RWPE1 (cell line): ENCODE measurements at regions not wholly inside any gene's neighbourhood (a gene's known extent, or its start where the extent isn't known, plus 50 kb on each side); places are given as distances from the start of the nearest gene placed in this dataset.

ENCODE experiments used
- CTCF ChIA-PET: fragments of 350-600 bp; sonication (Branson Sonifier 250); formaldehyde crosslinking; extraction: SDS; loops from one replicate; lab custom pipeline; 2021; lab: Yijun Ruan, JAX
- POLR2A ChIA-PET: fragments of 400-600 bp; formaldehyde crosslinking; extraction: SDS; loops from one replicate; lab custom pipeline; 2020; ENCODE audit warnings: antibody characterized with exemption; ENCODE audit not compliant: low non-redundant PET; lab: Yijun Ruan, JAX
- DNase-seq: peaks from one replicate; pipeline ENCODE4 v3.0.0; 2012; ENCODE audit warnings: low spot score
- H3K27ac ChIP-seq: fragments of 450-650 bp; 2 replicates; pipeline ENCODE4 v1.5.1; 2017
- TF ChIP-seq, protein P1 (sequence below): fragments of 450-650 bp; conservative IDR thresholded peaks from 2 replicates; pipeline ENCODE4 v1.5.1; 2017; ENCODE audit warnings: low read depth, mild to moderate bottlenecking

DNA sequence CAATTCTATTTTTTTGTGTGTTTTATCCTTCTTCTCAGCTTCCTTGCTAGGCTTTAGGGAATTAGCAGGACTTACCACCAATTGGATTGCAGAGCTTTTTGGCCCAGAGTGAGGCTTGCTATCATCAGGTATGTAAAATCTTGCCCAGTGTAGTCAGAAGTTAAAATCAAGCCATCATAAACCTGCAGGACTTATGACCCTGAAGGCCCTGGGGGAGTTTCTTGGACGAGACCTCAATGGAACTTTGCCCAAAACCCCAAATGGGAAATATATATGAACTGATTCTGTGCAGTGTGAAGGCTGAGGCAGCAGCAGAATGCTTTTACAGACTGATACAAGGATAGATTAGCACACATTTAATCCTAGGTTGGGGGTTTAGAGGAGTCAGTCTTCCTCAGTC, 287.0 kb downstream of the SH3GL2 start:
- H3K27ac ChIP-seq = no peak overlapping the region
- POLR2A ChIA-PET = no interaction called here
- no peak for DNase-seq
- CTCF ChIA-PET = no interaction called here
- TF ChIP-seq, protein P1, sequence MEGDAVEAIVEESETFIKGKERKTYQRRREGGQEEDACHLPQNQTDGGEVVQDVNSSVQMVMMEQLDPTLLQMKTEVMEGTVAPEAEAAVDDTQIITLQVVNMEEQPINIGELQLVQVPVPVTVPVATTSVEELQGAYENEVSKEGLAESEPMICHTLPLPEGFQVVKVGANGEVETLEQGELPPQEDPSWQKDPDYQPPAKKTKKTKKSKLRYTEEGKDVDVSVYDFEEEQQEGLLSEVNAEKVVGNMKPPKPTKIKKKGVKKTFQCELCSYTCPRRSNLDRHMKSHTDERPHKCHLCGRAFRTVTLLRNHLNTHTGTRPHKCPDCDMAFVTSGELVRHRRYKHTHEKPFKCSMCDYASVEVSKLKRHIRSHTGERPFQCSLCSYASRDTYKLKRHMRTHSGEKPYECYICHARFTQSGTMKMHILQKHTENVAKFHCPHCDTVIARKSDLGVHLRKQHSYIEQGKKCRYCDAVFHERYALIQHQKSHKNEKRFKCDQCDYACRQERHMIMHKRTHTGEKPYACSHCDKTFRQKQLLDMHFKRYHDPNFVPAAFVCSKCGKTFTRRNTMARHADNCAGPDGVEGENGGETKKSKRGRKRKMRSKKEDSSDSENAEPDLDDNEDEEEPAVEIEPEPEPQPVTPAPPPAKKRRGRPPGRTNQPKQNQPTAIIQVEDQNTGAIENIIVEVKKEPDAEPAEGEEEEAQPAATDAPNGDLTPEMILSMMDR = no peak

GRCh38 chr9:17870722-17871121, 291.9 kb downstream of the SH3GL2 start:
- ChIA-PET CTCF (no interaction called here), POLR2A (no interaction called here)
- no peak overlapping the region for H3K27ac ChIP-seq
- TF ChIP-seq, protein P1 = no peak
- DNase-seq = no peak

DNA sequence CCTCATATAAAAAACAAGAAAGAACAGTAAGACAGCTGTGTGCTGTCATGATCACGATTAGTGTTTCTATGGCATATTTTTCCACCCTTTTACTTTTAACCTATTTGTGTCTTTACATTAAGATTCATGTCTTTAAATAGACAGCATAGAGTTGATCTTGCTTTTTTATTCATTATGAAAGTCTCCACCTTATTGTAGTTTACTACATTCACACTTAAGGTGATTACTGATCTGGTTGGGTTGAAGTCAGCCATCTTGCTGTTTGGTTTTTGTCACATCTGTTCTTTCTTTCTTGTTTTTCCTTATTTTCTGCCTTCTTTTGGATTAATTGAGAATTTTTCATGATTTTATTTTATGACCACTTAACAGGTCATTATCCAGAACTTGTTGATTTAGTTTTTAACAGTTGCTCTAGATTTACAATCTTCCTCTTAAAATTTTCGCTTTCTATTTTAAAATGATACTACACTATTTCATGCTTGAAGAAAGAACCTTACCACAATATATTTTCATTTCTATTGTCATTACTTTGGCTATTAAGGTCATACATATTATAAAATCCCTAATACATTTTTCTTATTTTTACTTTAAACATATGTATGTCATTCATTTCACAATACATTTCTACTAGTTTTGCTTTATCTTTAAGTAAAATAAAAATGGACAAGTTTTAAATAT, 292.5 kb downstream of the SH3GL2 start:
- ChIA-PET POLR2A (no interaction called here), CTCF (no interaction called here)
- H3K27ac ChIP-seq = no peak overlapping the region
- TF ChIP-seq, protein P1 = no peak
- no peak for DNase-seq

GRCh38 chr9:17875886-17876285, 297.0 kb downstream of the SH3GL2 start:
- no peak overlapping the region for H3K27ac ChIP-seq
- ChIA-PET CTCF (interaction anchor here (0.7 kb wide), 1 partner anchor 12 kb away, joined by 3 read pairs; no protein-coding TSS in a partner anchor), POLR2A (no interaction called here)
- TF ChIP-seq, protein P1 = no peak
- DNase-seq = no peak

DNA sequence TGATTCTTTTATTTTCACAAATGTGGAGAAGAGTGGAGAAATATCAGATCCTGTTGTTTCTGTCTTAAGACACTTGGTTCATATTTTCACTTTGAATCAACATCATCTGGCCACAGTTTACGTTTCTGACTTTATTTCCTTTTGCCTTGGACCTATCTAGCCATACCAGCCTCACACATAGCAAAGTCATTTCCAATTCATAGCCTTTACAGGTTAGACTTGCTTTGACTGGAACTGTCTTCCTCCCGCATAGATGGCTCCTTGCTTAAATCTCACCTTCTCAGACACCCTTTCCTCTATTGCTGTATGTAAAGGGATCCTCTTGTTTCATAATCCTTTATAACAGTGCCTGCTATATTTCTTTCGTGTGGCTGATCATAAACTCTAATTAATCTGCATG, 297.8 kb downstream of the SH3GL2 start:
- no peak for DNase-seq
- TF ChIP-seq, protein P1 = no peak
- CTCF ChIA-PET = no interaction called here
- no peak overlapping the region for H3K27ac ChIP-seq
- POLR2A ChIA-PET = no interaction called here

DNA sequence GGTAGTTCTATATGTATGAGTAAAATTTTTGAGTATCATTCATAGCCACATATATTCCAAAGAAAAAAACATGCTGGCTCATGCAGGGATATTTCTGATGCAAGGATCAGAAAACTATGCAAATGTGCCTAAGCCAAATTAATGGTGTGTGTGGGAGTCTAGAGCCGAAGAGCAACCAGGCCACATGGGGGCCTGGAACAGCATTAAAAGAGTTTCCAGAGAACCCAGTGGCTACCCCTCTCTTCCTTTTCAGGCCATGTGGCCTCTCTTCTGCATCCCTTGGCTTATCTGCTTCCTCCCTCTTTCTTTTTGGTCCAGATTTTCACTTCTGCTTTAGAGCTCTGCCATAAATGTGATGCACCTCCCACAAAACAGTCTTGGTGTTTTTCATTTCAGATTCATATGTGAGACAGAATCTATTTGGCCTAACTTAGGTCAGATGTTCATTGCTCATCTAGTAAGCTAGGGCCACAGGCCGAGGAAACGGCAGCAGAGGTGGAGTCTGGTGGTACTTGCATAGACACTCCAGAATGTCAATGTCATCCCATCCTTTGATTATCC, 300.0 kb downstream of the SH3GL2 start:
- ChIA-PET POLR2A (no interaction called here), CTCF (no interaction called here)
- TF ChIP-seq, protein P1 = no peak
- H3K27ac ChIP-seq = no peak overlapping the region
- DNase-seq = no peak
